ENCODE measurements at regions not wholly inside any gene's neighbourhood (a gene's known extent, or its start where the extent isn't known, plus 50 kb on each side); places are given as distances from the start of the nearest gene placed in this dataset.
"Not testable (repeated sequence)": the region's sequence is repeated elsewhere in the genome, so short reads cannot be mapped to it uniquely, and the experiment has no call there.

- H3K9ac ChIP-seq (ENCODE audit: insufficient read length, low read depth): no peak overlapping the region
- H3K27me3 ChIP-seq (ENCODE audit: insufficient read depth, insufficient read length): no peaks in the 10 kb centered on the region
- DNase-seq (ENCODE audit: low read depth, low spot score): no peak
- H3K4me3 ChIP-seq (ENCODE audit: insufficient read length, low read depth): no peak overlapping the region
- no peak for TF ChIP-seq SUZ12 (IDR thresholded peaks at IDR 0.05; ENCODE audit: extremely low read depth, insufficient read depth, insufficient read length)
- TF ChIP-seq YY1 (IDR thresholded peaks at IDR 0.05; ENCODE audit: insufficient read depth, insufficient read length): no peak
- TF ChIP-seq ZNF274 (IDR thresholded peaks at IDR 0.05; ENCODE audit: low read depth, low read length): no peak
- H3K36me3 ChIP-seq (ENCODE audit: insufficient read depth, insufficient read length, low read length): no peaks in the 10 kb centered on the region
- H3K4me1 ChIP-seq (ENCODE audit: insufficient read depth, insufficient read length): no peaks in the 10 kb centered on the region
- no peaks in the 10 kb centered on the region for H3K9me3 ChIP-seq (ENCODE audit: insufficient read depth, low read length)
Observed at GRCh38 chr18:39318462-39318861, 1752.9 kb upstream of the CELF4 start.

GRCh38 chr18:39318008-39318407 is 1752.4 kb upstream of the CELF4 start:
- no peak for DNase-seq (ENCODE audit: low read depth, low spot score)
- Histone ChIP-seq H3K36me3 (ENCODE audit: insufficient read depth, insufficient read length, low read length) (no peaks in the 10 kb centered on the region), H3K4me1 (ENCODE audit: insufficient read depth, insufficient read length) (no peaks in the 10 kb centered on the region), H3K9me3 (ENCODE audit: insufficient read depth, low read length) (no peaks in the 10 kb centered on the region), H3K4me3 (ENCODE audit: insufficient read length, low read depth) (no peak overlapping the region), H3K9ac (ENCODE audit: insufficient read length, low read depth) (no peak overlapping the region), H3K27me3 (ENCODE audit: insufficient read depth, insufficient read length) (no peaks in the 10 kb centered on the region)
- TF ChIP-seq ZNF274 (IDR thresholded peaks at IDR 0.05; ENCODE audit: low read depth, low read length) (no peak), SUZ12 (IDR thresholded peaks at IDR 0.05; ENCODE audit: extremely low read depth, insufficient read depth, insufficient read length) (no peak), YY1 (IDR thresholded peaks at IDR 0.05; ENCODE audit: insufficient read depth, insufficient read length) (no peak)

GRCh38 chr18:39314595-39314994 is 1749.0 kb upstream of the CELF4 start:
- Histone ChIP-seq H3K4me3 (ENCODE audit: insufficient read length, low read depth) (no peak overlapping the region), H3K36me3 (ENCODE audit: insufficient read depth, insufficient read length, low read length) (no peaks in the 10 kb centered on the region), H3K4me1 (ENCODE audit: insufficient read depth, insufficient read length) (no peaks in the 10 kb centered on the region), H3K27me3 (ENCODE audit: insufficient read depth, insufficient read length) (no peaks in the 10 kb centered on the region), H3K9ac (ENCODE audit: insufficient read length, low read depth) (no peak overlapping the region), H3K9me3 (ENCODE audit: insufficient read depth, low read length) (0 out of 2 replicates have a peak, but pooled peaks cover 1% of the 10 kb centered on the region)
- no peak for DNase-seq (ENCODE audit: low read depth, low spot score)
- TF ChIP-seq YY1 (IDR thresholded peaks at IDR 0.05; ENCODE audit: insufficient read depth, insufficient read length): no peak
- TF ChIP-seq SUZ12 (IDR thresholded peaks at IDR 0.05; ENCODE audit: extremely low read depth, insufficient read depth, insufficient read length): no peak
- TF ChIP-seq ZNF274 (IDR thresholded peaks at IDR 0.05; ENCODE audit: low read depth, low read length): no peak

GRCh38 chr18:39313992-39314391 is 1748.4 kb upstream of the CELF4 start:
- no peak for DNase-seq (ENCODE audit: low read depth, low spot score)

GRCh38 chr18:39311111-39311712 is 1745.6 kb upstream of the CELF4 start:
- Histone ChIP-seq H3K36me3 (ENCODE audit: insufficient read depth, insufficient read length, low read length) (no peaks in the 10 kb centered on the region), H3K27me3 (ENCODE audit: insufficient read depth, insufficient read length) (no peaks in the 10 kb centered on the region), H3K9ac (ENCODE audit: insufficient read length, low read depth) (no peak overlapping the region), H3K4me1 (ENCODE audit: insufficient read depth, insufficient read length) (no peaks in the 10 kb centered on the region), H3K9me3 (ENCODE audit: insufficient read depth, low read length) (peaks cover 19% of the 10 kb centered on the region; the same call in 1 of the 2 replicates), H3K4me3 (ENCODE audit: insufficient read length, low read depth) (no peak overlapping the region)
- TF ChIP-seq YY1 (IDR thresholded peaks at IDR 0.05; ENCODE audit: insufficient read depth, insufficient read length) (no peak), ZNF274 (IDR thresholded peaks at IDR 0.05; ENCODE audit: low read depth, low read length) (no peak), SUZ12 (IDR thresholded peaks at IDR 0.05; ENCODE audit: extremely low read depth, insufficient read depth, insufficient read length) (no peak)
- no peak for DNase-seq (ENCODE audit: low read depth, low spot score)

More at GRCh38 chr18:39313992-39314391, 1748.4 kb upstream of the CELF4 start:
- Histone ChIP-seq H3K9ac (ENCODE audit: insufficient read length, low read depth) (no peak overlapping the region), H3K4me3 (ENCODE audit: insufficient read length, low read depth) (no peak overlapping the region), H3K36me3 (ENCODE audit: insufficient read depth, insufficient read length, low read length) (no peaks in the 10 kb centered on the region), H3K4me1 (ENCODE audit: insufficient read depth, insufficient read length) (no peaks in the 10 kb centered on the region), H3K27me3 (ENCODE audit: insufficient read depth, insufficient read length) (no peaks in the 10 kb centered on the region), H3K9me3 (ENCODE audit: insufficient read depth, low read length) (peaks cover 7% of the 10 kb centered on the region; the same call in 1 of the 2 replicates)
- TF ChIP-seq YY1 (IDR thresholded peaks at IDR 0.05; ENCODE audit: insufficient read depth, insufficient read length) (no peak), ZNF274 (IDR thresholded peaks at IDR 0.05; ENCODE audit: low read depth, low read length) (no peak), SUZ12 (IDR thresholded peaks at IDR 0.05; ENCODE audit: extremely low read depth, insufficient read depth, insufficient read length) (no peak)

GRCh38 chr18:39308931-39309521 is 1743.4 kb upstream of the CELF4 start:
- not testable (repeated sequence) for H3K27me3 ChIP-seq (ENCODE audit: insufficient read depth, insufficient read length); H3K9ac ChIP-seq (ENCODE audit: insufficient read length, low read depth); H3K36me3 ChIP-seq (ENCODE audit: insufficient read depth, insufficient read length, low read length); H3K4me3 ChIP-seq (ENCODE audit: insufficient read length, low read depth); DNase-seq (ENCODE audit: low read depth, low spot score); H3K4me1 ChIP-seq (ENCODE audit: insufficient read depth, insufficient read length)
- H3K9me3 ChIP-seq (ENCODE audit: insufficient read depth, low read length): peaks cover 19% of the 10 kb centered on the region; the same call in 1 of the 2 replicates

- no peak overlapping the region for H3K9ac ChIP-seq (ENCODE audit: insufficient read length, low read depth)
- H3K36me3 ChIP-seq (ENCODE audit: insufficient read depth, insufficient read length, low read length): no peaks in the 10 kb centered on the region
- H3K4me1 ChIP-seq (ENCODE audit: insufficient read depth, insufficient read length): no peaks in the 10 kb centered on the region
- peaks cover 19% of the 10 kb centered on the region; the same call in 1 of the 2 replicates for H3K9me3 ChIP-seq (ENCODE audit: insufficient read depth, low read length)
- no peak for TF ChIP-seq SUZ12 (IDR thresholded peaks at IDR 0.05; ENCODE audit: extremely low read depth, insufficient read depth, insufficient read length)
- no peak for TF ChIP-seq YY1 (IDR thresholded peaks at IDR 0.05; ENCODE audit: insufficient read depth, insufficient read length)
- no peak for TF ChIP-seq ZNF274 (IDR thresholded peaks at IDR 0.05; ENCODE audit: low read depth, low read length)
- no peak overlapping the region for H3K4me3 ChIP-seq (ENCODE audit: insufficient read length, low read depth)
- DNase-seq (ENCODE audit: low read depth, low spot score): no peak
- no peaks in the 10 kb centered on the region for H3K27me3 ChIP-seq (ENCODE audit: insufficient read depth, insufficient read length)
Observed at GRCh38 chr18:39305766-39306165, 1740.2 kb upstream of the CELF4 start.

All from NT2/D1 (cell line).